A549 (cell line): ENCODE measurements at regions not wholly inside any gene's neighbourhood (a gene's known extent, or its start where the extent isn't known, plus 50 kb on each side); places are given as distances from the start of the nearest gene placed in this dataset.

Source experiments
- ATAC-seq, 2 experiments: fragments of 200-7000 bp in 1 of 2; fragments of >200 bp in 1 of 2; cut with Nextera tagmentation in 1 of 2; cut with Tn5 transposase in 1 of 2; 3 replicates each; pipeline versions ENCODE4 v1.8.0 to v1.9.1; 2018 to 2020; ENCODE audit warnings: mild to moderate bottlenecking in 1 of 2, moderate library complexity in 1 of 2
- CTCF ChIA-PET: fragments of 300-600 bp; sonication (Branson Sonifier 250); formaldehyde crosslinking; extraction: SDS; loops from one replicate; lab custom pipeline; 2021; ENCODE audit warnings: antibody characterized with exemption, inconsistent platforms; lab: Yijun Ruan, JAX
- POLR2A ChIA-PET: fragments of 350-600 bp; formaldehyde crosslinking; extraction: SDS; loops from one replicate; lab custom pipeline; 2021; ENCODE audit warnings: antibody characterized with exemption, inconsistent platforms; lab: Yijun Ruan, JAX
- DNase-seq, 2 experiments: peaks; one replicate each; pipeline versions ENCODE4 v3.0.0 to v3.0.0-alpha.2; 2011 to 2016; ENCODE audit warnings: low read depth in 1 of 2, low spot score in 1 of 2
- FAIRE-seq: peaks from 2 replicates; lab custom pipeline; 2011; peaks lifted over from hg19 to GRCh38; lab: Jason Lieb, UNC
- H3K27ac ChIP-seq, 2 experiments: fragments of >200 bp; sonication (Bioruptor Twin); formaldehyde crosslinking; 3 replicates each; pipeline ENCODE4 v1.5.1; 2016 to 2017
- H3K4me1 ChIP-seq: fragments of >200 bp; sonication (Bioruptor Twin); formaldehyde crosslinking; 3 replicates; pipeline ENCODE4 v1.6.1; 2016
- H3K4me2 ChIP-seq: fragments of >200 bp; sonication (Bioruptor Twin); formaldehyde crosslinking; 3 replicates; pipeline ENCODE4 v1.6.1; 2016
- H3K4me3 ChIP-seq: fragments of >200 bp; sonication (Bioruptor Twin); formaldehyde crosslinking; 3 replicates; pipeline ENCODE4 v1.5.1; 2016
- H3K9me3 ChIP-seq: fragments of >200 bp; sonication (Bioruptor Twin); formaldehyde crosslinking; 3 replicates; pipeline ENCODE4 v1.6.1; 2016
- ATOH8 ChIP-seq: fragments of 250-450 bp; sonication (Bioruptor Pico); IDR thresholded peaks from 2 replicates; pipeline ENCODE4 v1.5.0; 2020; ENCODE audit warnings: low read depth, mild to moderate bottlenecking, moderate library complexity
- BCL3 ChIP-seq: fragments of >200 bp; sonication (Bioruptor Twin); formaldehyde crosslinking; IDR thresholded peaks from 3 replicates; pipeline ENCODE4 v1.6.1; 2016
- CHD4 ChIP-seq: fragments of 200-600 bp; sonication (generic); IDR thresholded peaks from 2 replicates; pipeline ENCODE4 v1.6.1; 2016; ENCODE audit warnings: antibody characterized with exemption, mild to moderate bottlenecking, borderline replicate concordance
- ESRRA ChIP-seq: fragments of 150-350 bp; IDR thresholded peaks from 2 replicates; pipeline ENCODE4 v1.6.1; 2014; ENCODE audit warnings: mild to moderate bottlenecking, low read length, borderline replicate concordance
- GATA3 ChIP-seq: IDR thresholded peaks from 2 replicates; pipeline ENCODE4 v1.6.1; 2012; ENCODE audit warnings: borderline replicate concordance
- HMGXB4 ChIP-seq: fragments of 250-450 bp; sonication (Bioruptor Pico); IDR thresholded peaks from 2 replicates; pipeline ENCODE4 v1.5.0; 2021; ENCODE audit warnings: mild to moderate bottlenecking, moderate library complexity, borderline replicate concordance
- HOXB13 ChIP-seq: fragments of 250-450 bp; sonication (Bioruptor Pico); IDR thresholded peaks from 2 replicates; pipeline ENCODE4 v1.5.0; 2020; ENCODE audit warnings: low read depth, mild to moderate bottlenecking, moderate library complexity
- HOXB5 ChIP-seq: fragments of 250-450 bp; sonication (Bioruptor Pico); IDR thresholded peaks from 2 replicates; pipeline ENCODE4 v1.5.0; 2020; ENCODE audit warnings: mild to moderate bottlenecking, moderate library complexity
- JUNB ChIP-seq: fragments of >200 bp; sonication (Bioruptor Twin); formaldehyde crosslinking; IDR thresholded peaks from 2 replicates; pipeline ENCODE4 v1.6.1; 2016
- MAFK ChIP-seq: fragments of 450-650 bp; IDR thresholded peaks from 2 replicates; pipeline ENCODE4 v1.6.1; 2014; ENCODE audit not compliant: partially characterized antibody
- MAX ChIP-seq: IDR thresholded peaks from 2 replicates; pipeline ENCODE4 v1.6.1; 2012
- POLR2A ChIP-seq: IDR thresholded peaks from 2 replicates; pipeline ENCODE4 v1.6.1; 2012; ENCODE audit warnings: mild to moderate bottlenecking, low read length
- REST ChIP-seq: fragments of 200-600 bp; sonication (generic); IDR thresholded peaks from 2 replicates; pipeline ENCODE4 v1.6.1; 2016; ENCODE audit warnings: antibody characterized with exemption, mild to moderate bottlenecking, moderate library complexity
- RNF2 ChIP-seq: fragments of 200-600 bp; sonication (generic); IDR thresholded peaks from 2 replicates; pipeline ENCODE4 v1.6.1; 2016; ENCODE audit warnings: low read depth, mild to moderate bottlenecking, antibody characterized with exemption, moderate library complexity, borderline replicate concordance
- SMC3 ChIP-seq: fragments of >200 bp; sonication (Bioruptor Twin); formaldehyde crosslinking; IDR thresholded peaks from 3 replicates; pipeline ENCODE4 v1.6.1; 2018; ENCODE audit warnings: inconsistent platforms
- SREBF2 ChIP-seq: fragments of 450-650 bp; IDR thresholded peaks from 2 replicates; pipeline ENCODE4 v1.6.1; 2014; ENCODE audit warnings: mild to moderate bottlenecking, moderate library complexity
- TP53 ChIP-seq: fragments of 250-450 bp; sonication (Bioruptor Pico); IDR thresholded peaks from 2 replicates; pipeline ENCODE4 v1.5.0; 2021; ENCODE audit warnings: mild to moderate bottlenecking, moderate library complexity
- ZC3H11A ChIP-seq: fragments of 450-650 bp; IDR thresholded peaks from 2 replicates; pipeline ENCODE4 v1.6.1; 2014; ENCODE audit warnings: antibody characterized with exemption, mild to moderate bottlenecking
- WGBS: methylation state at CpG from one replicate; pipeline ENCODE4 v1.1.6; 2017; ENCODE audit errors: missing lambda C conversion rate; 5-methylcytosine and 5-hydroxymethylcytosine counted together

- FAIRE-seq, result no peak
- POLR2A ChIA-PET, result no interaction called here
- no peak for TF ChIP-seq JUNB
- no peak for TF ChIP-seq MAX
- TF ChIP-seq RNF2, result no peak
- TF ChIP-seq, all 56 proteins: peak for 0
Observed at GRCh38 chr2:111673526-111673925, 210.5 kb downstream of the ANAPC1 start.

GRCh38 chr2:111675419-111676194 is 208.4 kb downstream of the ANAPC1 start:
- Histone ChIP-seq H3K27ac (no peak overlapping the region), H3K4me3 (no peak overlapping the region), H3K4me1 (peaks cover 5% of the 10 kb centered on the region; the same call in 1 of the 3 replicates), H3K4me2 (no peak overlapping the region), H3K9me3 (no peaks in the 10 kb centered on the region)
- WGBS, result 82% methylated on average over 10 of the region's 10 CpGs
- DNase-seq, result no peak
- ChIA-PET CTCF (interaction anchor here (2.5 kb wide), 1 partner anchor 8 kb away, joined by 10 read pairs; no protein-coding TSS in a partner anchor), POLR2A (no interaction called here)
- no peak for ATAC-seq
- TF ChIP-seq TP53 (CRISPR knock-in tag) (no peak), MAFK (peak; percentile 59)
- TF ChIP-seq, all 56 proteins: peak for 1
- no peak for FAIRE-seq

More at GRCh38 chr2:111673526-111673925, 210.5 kb downstream of the ANAPC1 start:
- Histone ChIP-seq H3K4me1 (peaks cover 5% of the 10 kb centered on the region; the same call in 1 of the 3 replicates), H3K27ac (peak overlapping the region in 1 of 2 experiments; percentile 31; a peak in 1 of 6 replicates), H3K4me3 (no peak overlapping the region), H3K9me3 (no peaks in the 10 kb centered on the region), H3K4me2 (no peak overlapping the region)
- CTCF ChIA-PET, result no interaction called here
- DNase-seq (no peak), ATAC-seq (no peak)
- 72% methylated on average over 4 of the region's 4 CpGs for WGBS

- Histone ChIP-seq H3K9me3 (no peaks in the 10 kb centered on the region), H3K27ac (0 out of 6 replicates have a peak overlapping the region, but pooled peaks of 1 of the 2 experiments have one; percentile 12), H3K4me3 (no peak overlapping the region), H3K4me1 (peaks cover 5% of the 10 kb centered on the region; the same call in 1 of the 3 replicates), H3K4me2 (no peak overlapping the region)
- WGBS, result 62% methylated on average over 4 of the region's 4 CpGs
- DNase-seq (no peak), FAIRE-seq (no peak), ATAC-seq (0 out of 6 replicates have a peak, but pooled peaks of 1 of the 2 experiments have one; percentile 34)
- CTCF ChIA-PET, result interaction anchor here (2.5 kb wide), 1 partner anchor 9 kb away, joined by 10 read pairs; no protein-coding TSS in a partner anchor
- TF ChIP-seq GATA3 (no peak), SREBF2 (no peak), ATOH8 (CRISPR knock-in tag) (no peak), ESRRA (no peak), POLR2A (no peak), CHD4 (no peak), HOXB5 (no peak), MAX (no peak)
- POLR2A ChIA-PET, result no interaction called here
Observed at GRCh38 chr2:111676291-111676822, 207.6 kb downstream of the ANAPC1 start.

- ATAC-seq (no peak), DNase-seq (no peak), FAIRE-seq (no peak)
- Histone ChIP-seq H3K27ac (peak overlapping the region in 1 of 2 experiments; percentile 54; a peak in 3 of 6 replicates), H3K4me1 (peaks cover 5% of the 10 kb centered on the region; the same call in 1 of the 3 replicates), H3K9me3 (no peaks in the 10 kb centered on the region), H3K4me2 (no peak overlapping the region), H3K4me3 (no peak overlapping the region)
- ChIA-PET CTCF (interaction anchor here (0.6 to 1.9 kb wide), 3 partner anchors 11 to 67 kb away, joined by 3 to 6 read pairs (median 5); no protein-coding TSS in a partner anchor), POLR2A (interaction anchor here (0.7 kb wide), 1 partner anchor 11 kb away, joined by 4 read pairs; no protein-coding TSS in a partner anchor)
- 87% methylated on average over 7 of the region's 7 CpGs for WGBS
- TF ChIP-seq HMGXB4 (CRISPR knock-in tag) (no peak), ZC3H11A (no peak), HOXB13 (CRISPR knock-in tag) (no peak), REST (no peak), ATOH8 (CRISPR knock-in tag) (no peak), BCL3 (no peak), SMC3 (no peak)
Observed at GRCh38 chr2:111678161-111678560, 205.8 kb downstream of the ANAPC1 start.
